ENCODE measurements at regions not wholly inside any gene's neighbourhood (a gene's known extent, or its start where the extent isn't known, plus 50 kb on each side); places are given as distances from the start of the nearest gene placed in this dataset.

DNA sequence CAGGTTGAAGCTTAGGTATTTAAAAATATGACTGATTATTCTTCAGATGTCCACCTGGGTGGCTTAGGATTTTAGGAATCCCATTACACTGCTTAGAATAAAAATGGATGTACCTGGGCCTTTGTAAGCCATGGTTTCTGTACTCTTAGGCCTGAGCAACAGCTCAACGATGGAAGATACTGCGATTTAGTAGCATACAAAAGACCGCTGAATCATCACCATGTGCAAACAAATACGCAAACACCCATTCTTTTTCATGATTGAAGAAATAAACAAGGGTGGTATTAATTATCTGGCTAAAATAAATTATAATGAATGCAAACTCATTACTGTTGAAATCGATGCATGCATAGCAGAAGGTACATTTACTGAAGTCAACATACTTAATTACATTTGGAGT is 188.9 kb downstream of the ZNF330 start:
- no peak for DNase-seq

DNA sequence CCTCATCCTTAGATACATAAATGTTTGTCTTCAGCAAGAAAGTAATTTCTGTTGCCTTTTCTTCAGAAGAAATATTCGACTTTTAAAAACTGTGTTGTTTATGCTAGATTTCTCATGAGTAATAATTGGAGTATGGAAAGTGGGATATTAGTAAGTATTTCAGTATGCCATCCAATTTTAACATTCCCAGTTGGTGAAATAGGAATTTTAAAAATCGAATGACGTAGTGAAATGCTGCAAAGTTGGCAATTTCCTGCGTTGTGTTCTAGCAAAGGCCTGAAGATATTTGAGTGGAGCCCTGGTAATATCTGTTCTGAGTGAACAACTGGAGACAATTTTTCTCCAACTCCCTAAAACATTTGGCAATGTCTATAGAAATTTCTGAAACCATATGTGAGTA is 190.1 kb downstream of the ZNF330 start:
- DNase-seq, result no peak

DNA sequence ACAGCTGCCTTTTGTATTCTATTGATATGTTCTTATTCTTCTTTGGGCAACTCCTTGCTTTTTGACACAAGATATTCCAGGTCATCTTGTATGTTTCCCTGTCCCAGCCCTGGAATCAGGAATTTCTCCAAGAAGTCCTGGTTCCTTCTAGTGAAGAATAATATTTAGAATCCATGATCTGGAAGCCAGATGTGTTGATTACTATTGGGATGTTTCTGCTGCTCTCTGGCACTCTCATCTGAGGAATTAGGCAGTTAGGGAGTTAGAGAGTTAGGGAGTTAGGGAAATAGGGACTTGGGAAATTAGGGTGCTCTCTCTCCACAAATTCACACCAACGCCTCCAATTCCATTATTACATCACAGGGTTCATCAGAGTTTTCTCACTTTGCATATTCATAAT is 191.2 kb downstream of the ZNF330 start:
- no peak for DNase-seq

DNA sequence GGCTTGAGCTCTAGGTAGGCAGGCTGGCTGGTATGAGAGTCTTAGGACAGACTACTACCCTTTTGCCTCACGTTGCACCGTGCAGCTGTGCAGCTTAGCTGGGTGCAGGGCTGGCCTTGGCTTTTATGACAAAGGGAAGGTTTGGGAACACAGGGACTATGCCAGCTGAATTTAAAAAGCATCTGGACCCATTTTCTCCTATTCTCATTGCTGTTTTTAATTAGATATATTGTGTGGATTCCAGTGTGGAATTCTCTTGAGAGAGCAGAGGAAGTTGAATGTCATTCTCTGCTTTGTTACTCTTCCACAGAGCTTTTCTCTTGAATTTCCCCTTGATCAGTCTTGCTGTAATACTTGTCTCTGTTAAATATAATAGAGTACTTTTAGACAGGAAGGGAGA is 192.7 kb downstream of the ZNF330 start:
- no peak for DNase-seq

DNA sequence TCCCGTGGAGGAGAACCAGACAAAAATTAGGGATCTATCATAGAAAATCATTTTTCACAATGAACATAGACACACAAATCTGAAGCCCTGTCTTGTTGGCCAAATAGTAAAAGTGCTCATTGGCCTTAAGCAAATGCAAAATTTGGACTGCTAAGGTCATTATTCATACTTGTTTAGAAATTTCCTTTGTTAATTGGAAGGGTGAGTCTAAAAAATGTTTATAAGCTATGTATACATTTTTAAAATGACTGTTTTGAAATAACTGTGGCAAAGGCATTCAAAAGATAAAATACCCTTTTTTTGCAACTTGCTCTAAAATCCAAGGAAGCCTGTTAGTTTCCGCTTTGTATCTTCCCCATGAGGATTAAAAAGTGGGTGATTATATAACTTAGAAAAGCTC is 195.0 kb downstream of the ZNF330 start:
- DNase-seq, result no peak

DNA sequence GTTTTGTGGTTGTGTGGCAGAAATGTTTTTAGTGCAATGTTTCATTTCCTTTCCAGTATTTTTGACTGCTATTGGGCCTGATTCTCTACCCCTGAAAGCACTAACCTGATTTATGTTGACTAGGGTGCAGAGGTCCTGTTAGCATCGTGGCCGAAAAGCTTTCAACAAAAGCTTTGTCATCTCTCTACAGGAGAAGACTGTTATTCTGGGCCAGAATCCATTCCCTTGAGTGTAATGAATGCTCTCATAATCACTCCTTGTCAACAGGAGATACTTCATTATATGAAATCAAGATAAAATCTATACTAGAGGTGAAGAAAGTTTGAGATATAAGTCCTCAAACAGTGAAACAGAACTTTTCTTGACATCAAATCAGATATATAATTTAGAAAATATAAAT is 195.5 kb downstream of the ZNF330 start:
- no peak for DNase-seq

DNA sequence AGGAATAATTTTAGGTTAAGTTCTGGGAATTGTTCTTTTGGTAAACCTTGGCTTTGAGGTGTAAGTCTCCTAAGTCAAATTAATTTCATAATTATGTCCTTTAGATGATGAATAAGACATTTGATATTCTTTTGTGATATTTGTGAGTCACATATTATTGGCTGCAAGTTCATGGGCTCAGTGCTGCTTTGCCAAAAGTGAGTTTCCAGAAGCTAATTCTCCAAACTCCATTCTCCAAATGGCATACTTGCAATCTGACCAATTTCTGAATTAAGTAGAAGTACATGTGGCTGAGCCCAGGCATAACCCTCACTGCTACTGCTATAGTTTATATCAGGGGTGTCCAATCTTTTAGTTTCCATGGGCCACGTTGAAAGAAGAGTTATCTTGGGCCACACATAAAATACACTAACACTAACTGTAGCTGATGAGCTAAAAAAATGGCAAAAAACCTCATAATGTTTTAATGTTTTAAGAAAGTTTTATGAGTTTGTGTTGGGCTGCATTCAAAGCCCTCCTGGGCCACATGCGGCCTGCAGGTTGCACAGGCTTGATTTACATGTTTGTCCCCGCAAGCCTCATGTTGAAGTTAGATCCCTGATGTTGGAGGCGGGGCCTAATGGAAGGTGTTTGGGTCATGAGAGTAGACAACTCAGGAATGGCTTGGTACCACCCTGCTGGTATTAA is 196.1 kb downstream of the ZNF330 start:
- no peak for DNase-seq

DNA sequence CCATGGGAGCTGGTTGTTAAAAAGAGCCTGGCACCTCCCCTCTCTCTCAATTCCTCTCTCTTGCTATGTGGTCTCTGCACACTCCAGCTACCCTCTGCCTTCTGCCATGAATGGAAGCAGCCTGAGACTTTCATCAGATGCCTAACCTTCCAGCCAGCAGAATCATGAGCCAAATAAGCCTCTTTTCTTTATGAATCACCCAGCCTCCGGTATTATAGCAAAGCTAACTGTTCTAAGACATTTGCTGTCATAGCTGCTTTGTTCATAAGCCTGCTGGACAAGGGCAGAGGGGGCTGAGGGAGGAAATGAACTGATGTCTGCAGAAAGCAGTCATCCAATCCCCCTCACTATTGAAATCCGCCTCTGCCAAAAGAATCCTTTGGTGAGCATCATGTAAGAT is 196.7 kb downstream of the ZNF330 start:
- DNase-seq, result no peak

DNA sequence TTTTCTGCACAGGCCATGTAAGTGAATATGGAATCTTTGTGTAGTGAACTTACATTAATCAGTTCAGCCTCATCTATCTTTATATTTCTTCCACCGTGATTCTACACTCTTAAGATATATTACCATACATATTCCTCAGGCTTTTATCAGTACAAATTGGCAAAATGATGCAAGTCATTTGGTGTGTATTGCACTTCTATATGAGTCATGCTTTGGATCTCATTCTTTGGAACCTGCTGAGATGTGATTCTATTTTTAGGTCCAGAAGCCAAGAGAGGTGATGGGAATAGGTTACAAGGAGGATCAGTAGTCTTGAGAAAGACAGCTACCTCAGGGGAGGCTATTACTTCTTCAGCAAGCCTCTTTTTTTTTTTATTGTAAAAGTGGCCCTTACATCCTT is 204.4 kb downstream of the ZNF330 start:
- no peak for DNase-seq

DNA sequence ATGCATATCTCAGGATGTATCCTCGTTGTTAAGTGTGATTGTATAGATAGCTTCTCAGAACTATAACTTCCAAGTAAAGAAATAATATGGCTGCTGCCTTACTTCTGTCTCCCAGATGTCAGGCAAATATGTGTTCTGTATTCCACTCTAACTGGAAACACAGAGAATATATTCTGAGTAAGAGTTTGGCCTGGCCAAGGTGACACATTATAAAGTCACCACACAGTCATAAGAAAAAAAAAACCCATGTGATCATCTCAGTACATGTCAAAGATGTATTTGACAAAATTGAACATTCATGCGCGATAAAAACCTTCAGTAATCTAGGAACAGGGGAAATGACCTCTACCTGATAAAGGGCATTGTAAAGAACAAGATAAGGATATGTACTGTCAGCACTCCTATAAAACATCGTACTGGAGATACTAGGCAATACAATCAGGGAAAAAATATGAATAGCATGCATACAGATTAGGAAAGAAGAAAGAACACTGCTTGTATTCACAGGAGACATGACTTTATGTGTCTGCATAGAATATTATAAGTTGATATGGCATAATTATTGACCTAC is 207.1 kb downstream of the ZNF330 start:
- no peak for DNase-seq

DNA sequence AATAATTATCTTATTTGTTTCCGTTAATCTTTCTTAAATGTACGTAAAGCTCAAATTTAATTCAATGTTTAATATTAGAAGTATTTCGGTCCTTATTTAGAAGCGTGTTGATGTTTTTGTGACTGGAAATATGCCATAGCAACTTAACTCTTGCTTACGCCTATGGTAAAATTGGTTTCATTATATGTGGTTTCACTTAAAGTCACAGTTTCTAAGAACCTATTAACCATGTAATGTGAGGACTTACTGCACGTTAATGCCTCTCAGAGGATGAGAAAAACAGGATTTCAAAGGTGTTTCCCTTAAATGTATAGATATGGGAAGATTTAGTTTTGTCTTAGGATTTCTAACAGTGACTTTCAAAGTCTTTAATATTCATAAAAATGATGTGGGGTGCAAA is 206.4 kb upstream of the IL15 start:
- DNase-seq, result no peak

DNA sequence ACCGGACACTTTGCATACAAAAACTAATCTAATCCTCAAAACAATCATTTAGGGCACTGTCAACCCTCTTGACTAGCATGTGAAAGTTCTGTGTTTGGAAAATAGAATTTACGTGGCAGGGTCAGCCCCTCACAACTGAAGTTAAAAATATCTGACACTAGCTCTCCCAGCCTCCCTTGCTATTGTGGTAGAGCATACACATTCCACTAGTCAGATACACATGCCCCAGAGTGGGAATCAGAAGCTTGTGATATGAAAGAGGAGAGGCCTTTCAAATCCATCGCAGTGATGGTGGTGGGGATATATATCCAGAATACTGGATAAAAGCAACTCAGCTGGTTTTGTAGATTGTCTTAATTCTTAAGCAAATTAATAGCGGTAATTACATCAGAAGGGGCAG is 205.7 kb upstream of the IL15 start:
- DNase-seq, result no peak

DNA sequence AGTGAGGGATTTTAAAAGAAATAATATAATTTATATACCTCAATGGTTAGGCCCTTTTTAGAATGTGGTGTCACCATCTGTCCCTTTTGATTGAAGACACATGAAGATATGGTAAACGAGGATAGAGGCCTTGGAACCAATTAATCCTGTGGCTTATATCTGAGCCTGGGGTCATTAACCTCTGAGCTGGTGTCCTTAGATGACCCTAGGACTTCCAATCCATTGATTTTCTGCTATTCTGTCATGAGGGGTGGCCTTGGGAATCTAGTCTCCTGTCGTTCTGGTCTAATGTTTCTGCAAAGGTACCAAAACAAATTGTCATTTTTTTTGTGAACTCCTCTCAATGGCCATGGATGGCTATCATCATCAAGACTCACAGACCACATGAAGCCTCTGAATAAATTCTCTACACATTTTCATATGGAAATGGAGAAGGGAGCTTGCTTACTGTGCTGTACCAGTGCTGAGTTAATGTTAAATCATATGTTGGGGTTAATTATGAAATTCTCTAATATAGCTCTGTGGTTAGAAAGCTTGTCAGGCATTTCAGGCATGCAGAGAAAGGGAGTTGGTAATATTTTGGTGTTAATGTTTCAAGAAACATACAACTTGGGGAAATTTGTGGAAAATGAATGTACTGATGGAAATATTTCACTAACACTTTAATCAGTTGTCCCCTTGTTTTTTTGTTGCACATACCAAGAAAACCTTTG is 204.2 kb upstream of the IL15 start:
- no peak for DNase-seq

DNA sequence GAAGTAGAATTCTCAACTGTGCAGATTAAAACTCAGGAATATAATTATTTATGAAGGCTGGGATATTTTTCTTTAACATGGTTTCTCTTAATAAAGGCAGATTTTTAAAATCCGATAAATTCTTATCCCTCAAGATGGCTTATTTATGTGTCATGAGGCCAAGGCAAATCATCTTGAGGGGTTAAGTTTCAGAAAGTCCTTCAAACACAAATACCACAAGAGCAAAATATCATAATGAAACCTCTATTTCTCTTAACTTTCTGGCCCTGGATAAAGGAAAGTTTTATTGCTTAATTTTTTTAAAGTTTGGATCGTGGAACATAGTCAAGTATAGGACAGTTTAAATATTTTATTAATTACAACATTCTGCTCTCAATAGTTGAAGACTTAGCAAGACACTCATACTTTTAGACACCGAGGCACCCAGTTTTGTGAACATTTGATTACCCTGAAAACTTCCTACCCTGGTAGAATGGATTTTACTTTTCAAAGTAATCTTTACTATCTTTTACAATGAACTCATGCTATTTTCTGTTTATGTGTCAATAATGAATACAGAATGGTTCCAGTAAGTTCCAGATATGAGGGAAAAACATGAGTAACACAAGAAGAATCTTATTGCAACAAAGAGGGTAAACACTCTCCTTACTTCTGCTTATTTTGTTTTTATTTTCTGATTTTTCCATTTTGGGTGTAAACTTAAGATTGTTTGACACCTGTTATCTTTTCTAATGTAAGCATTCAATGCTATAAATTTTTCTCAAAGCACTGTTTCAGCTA is 200.7 kb upstream of the IL15 start:
- DNase-seq, result no peak

DNA sequence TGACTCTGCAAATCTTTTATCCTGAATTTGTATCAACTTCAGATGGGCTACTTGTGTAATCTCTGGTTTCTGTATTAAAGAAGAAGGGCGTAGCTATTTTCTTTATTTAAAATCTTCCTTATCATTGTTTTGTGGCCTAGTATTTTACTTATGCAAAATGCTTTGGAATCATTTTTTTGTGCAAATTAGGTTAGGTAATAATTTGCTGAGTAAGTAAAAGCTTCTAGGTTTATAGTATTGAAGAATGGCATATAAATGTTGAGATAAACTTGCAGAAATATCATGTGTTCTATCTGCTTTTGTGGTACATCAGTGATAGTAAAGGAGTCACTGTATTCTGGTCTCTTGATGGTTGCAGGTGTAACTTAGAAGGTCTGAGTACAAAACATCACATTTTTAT is 197.2 kb upstream of the IL15 start:
- no peak for DNase-seq

DNA sequence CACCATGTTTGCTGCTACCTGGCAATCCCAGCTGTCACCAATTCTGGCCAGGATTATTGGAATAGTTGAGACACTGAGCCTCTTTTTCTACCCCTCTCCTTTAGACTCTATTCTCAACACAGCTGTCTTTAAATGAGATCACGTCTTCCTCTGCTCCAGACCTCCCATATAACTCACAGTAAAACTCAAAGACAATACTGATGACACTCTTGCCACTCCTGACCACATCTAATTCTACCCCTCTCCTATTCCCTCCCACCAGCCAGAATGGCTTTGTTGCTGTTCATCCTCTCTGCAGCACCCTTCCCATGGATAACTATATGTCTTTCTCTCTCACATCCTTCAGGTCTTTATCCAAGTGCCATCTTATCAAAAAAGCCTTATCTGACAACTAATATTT is 188.6 kb upstream of the IL15 start:
- DNase-seq, result no peak

DNA sequence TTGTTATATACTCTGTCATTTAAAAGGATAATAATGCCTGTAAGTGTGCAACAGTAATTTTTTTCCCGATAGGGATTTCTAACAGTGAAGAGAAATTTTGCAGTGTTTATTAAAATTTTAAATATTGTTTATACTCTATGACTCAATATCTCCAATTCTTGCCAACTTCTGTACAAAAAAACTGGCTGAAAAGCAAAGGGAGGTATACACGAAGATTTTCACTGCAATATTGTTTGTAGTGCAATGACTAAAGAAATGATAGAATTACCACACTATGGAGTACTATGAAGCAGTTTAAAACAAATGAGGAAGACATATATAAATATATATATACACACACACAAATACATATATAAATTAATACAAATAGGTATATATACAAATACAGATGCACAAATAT is 187.9 kb upstream of the IL15 start:
- DNase-seq, result no peak

DNA sequence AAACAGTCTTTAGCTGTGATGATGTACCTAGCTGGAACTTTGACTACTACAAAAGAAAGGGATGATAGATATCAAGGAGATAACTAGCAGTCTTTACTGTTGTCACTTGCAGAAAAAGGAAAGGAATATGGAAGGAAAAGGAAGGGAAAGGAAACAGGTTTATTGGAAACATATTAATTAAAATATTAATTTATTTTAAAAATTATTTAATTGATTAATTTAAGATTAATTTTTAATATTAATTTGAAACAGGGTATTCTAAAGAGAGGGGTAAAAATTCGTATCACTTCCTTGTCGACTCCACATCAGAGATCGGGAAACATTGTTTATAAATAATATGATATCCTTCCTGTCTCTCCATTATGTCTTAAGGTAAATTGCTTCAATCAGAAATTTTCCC is 186.5 kb upstream of the IL15 start:
- no peak for DNase-seq

DNA sequence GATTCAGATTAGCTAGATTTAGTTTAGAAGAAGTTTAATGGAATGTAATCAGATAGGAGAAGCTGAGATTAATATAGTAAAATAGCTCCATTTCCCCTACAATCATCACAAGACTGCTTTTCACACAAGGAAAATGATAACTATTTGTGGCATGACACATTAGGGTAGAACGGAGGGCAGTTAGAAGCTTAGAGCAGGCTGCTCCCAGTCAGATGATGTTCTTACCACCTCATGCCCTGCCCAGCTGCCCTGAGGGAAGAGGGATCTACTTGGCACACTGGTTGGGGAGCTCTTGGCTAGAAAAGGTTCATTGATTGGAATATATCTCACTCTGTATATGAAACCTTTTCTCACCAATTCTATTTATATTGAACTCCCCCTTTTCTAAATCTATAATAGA is 180.7 kb upstream of the IL15 start:
- no peak for DNase-seq

DNA sequence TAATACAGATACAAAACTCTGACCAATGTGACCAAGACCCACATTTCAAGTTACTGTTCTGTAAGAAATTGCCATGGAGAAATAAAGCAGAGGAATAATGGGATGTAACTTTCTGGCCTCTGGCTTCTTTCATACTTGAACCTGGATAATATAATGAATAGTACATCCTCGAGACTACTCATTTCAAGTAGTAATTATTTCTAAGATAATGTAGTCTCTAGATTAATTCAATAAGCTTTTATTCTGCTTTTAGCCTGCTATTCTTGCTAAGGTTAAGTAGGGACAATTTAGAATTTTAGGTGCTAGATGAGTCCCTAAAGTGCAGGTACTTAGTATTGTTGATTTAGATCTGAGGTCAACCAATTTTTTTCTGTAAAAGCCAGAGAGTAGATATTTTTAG is 178.7 kb upstream of the IL15 start:
- DNase-seq, result no peak

DNA sequence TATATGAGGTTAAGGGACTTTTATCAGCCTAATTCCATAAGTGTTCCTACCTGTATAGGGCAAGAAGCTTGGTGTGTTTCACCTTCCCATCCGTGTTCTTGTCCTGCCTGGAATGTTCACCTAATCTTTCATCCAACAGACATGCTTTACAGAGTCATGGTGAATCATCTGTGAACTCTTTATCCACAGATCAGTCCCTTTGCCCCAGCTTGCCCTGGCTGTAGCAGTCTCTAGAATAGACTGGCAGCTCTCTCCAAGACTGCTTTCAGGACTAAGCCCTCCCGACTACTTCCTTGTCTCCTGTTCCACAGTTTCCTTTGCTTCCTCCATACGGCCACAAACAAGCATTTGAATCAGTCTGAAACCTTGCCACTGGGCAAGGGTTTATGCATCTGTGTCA is 177.9 kb upstream of the IL15 start:
- DNase-seq, result no peak

DNA sequence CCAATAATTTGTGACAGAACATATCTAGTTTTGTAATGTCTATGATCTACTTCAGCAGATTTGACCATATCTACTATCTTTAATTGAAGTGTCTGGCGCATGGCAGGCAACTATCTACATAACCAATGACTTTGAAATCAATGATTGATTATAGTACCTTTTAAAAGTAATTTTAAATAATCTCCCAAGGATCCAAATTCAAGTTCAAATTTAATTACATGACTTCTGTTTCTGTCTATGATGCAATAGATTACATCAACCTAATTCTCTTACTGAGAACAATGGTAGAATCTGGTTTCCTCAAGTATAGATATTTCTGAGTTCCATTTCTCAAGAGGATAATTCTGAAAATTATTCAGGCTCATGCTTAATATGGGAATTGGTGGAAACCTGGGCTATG is 177.4 kb upstream of the IL15 start:
- no peak for DNase-seq

DNA sequence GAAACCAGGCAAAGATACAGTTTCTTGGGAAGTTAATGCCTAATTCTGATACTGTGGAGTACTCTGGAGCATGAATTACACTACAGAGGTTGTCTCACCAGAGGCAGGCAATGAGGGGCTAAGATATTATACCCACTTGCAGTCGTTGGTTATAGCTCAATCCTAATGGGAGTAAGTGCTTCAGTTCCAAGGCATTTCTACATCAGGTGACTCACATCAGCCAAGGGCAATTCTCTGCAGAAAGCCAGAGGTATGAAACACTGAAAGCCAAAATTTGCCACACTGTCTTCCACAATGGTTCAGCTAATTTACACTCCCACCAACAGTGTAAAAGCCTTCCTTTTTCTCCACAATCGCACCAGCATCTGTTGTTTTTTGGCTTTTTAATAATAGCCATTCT is 174.0 kb upstream of the IL15 start:
- DNase-seq, result no peak

DNA sequence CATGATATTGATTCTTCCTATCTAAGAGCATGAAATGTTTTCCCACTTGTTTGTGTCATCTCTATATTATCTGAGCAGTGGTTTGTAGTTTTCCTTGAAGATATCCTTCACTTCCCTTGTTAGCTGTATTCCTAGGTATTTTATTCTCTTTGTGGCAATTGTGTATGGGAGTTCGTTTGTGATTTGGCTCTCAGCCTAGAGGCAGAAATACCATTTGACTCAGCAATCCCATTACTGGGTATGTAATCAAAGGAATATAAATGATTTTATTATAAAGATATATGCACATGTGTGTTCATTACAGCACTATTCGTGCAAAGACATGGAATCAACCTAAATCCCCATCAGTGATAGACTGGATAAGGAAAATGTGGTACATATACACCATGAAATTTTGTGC is 172.7 kb upstream of the IL15 start:
- no peak for DNase-seq
